Prostate gland (tissue), 2 donors: ENCODE measurements at regions not wholly inside any gene's neighbourhood (a gene's known extent, or its start where the extent isn't known, plus 50 kb on each side); places are given as distances from the start of the nearest gene placed in this dataset.

Experiments
- DNase-seq: peaks from one replicate; pipeline ENCODE4 v3.0.0-alpha.2; 2019; ENCODE audit warnings: low spot score
- H3K27ac ChIP-seq, 2 donors: fragments of 200-600 bp; sonication (generic); 2 replicates each; pipeline ENCODE4 v1.5.1; 2017 to 2019
- H3K27me3 ChIP-seq: fragments of 200-600 bp; sonication (generic); replicated peaks from 2 replicates; pipeline ENCODE4 v1.5.1; 2019; ENCODE audit not compliant: insufficient read depth
- H3K36me3 ChIP-seq, 2 donors: fragments of 200-600 bp; sonication (generic); 1 replicate in 1 of 2; 2 replicates in 1 of 2; pipeline versions ENCODE4 v1.5.1 to v1.8.1; 2017 to 2019
- H3K4me1 ChIP-seq: fragments of 200-600 bp; sonication (generic); replicated peaks from 2 replicates; pipeline ENCODE4 v1.5.1; 2019
- H3K4me3 ChIP-seq, 2 donors: fragments of 200-600 bp; sonication (generic); 2 replicates each; pipeline ENCODE4 v1.5.1; 2017 to 2019
- H3K9me3 ChIP-seq: fragments of 200-600 bp; sonication (generic); 2 replicates; pipeline ENCODE4 v1.5.1; 2017
- CTCF ChIP-seq, 4 experiments: fragments of 200-600 bp in 2 of 4; fragments of 450-650 bp in 2 of 4; sonication (generic) in 2 of 4; IDR thresholded peaks; 1 replicate in 3 of 4; 2 replicates in 1 of 4; pipeline ENCODE4 v1.5.1; 2016 to 2019; ENCODE audit warnings: antibody characterized with exemption in 4 of 4, mild to moderate bottlenecking in 2 of 4, moderate library complexity in 2 of 4
- POLR2A ChIP-seq: fragments of 450-650 bp; IDR thresholded peaks from one replicate; pipeline ENCODE4 v1.6.1; 2016; ENCODE audit warnings: antibody characterized with exemption, mild to moderate bottlenecking
- POLR2AphosphoS5 ChIP-seq: sonication (generic); formaldehyde crosslinking; IDR thresholded peaks from one replicate; pipeline ENCODE4 v1.6.1; 2017; ENCODE audit warnings: antibody characterized with exemption
- WGBS: methylation state at CpG from one replicate; pipeline ENCODE4 v1.1.5; 2018; 5-methylcytosine and 5-hydroxymethylcytosine counted together
- intact Hi-C: fragments of 100-400 bp; cut with DNase I; formaldehyde crosslinking; loops from one replicate; pipeline ENCODE4 v1.14.2; 2022

GRCh38 chr3:134742202-134742601 is 52.9 kb upstream of the EPHB1 start:
- no peak overlapping the region for H3K27ac ChIP-seq
- WGBS = 81% methylated on average over 1 of the region's 1 CpG
- TF ChIP-seq POLR2AphosphoS5 (no peak), CTCF (IDR thresholded peaks at IDR 0.05) (no peak), POLR2A (no peak)
- DNase-seq = no peak
- H3K4me1 ChIP-seq = no peaks in the 10 kb centered on the region
- no peaks in the 10 kb centered on the region for H3K36me3 ChIP-seq
- no peaks in the 10 kb centered on the region for H3K27me3 ChIP-seq
- no peaks in the 10 kb centered on the region for H3K9me3 ChIP-seq
- no peak overlapping the region for H3K4me3 ChIP-seq
- intact Hi-C loops = no loop called here

- Histone ChIP-seq H3K27me3 (no peaks in the 10 kb centered on the region), H3K4me1 (no peaks in the 10 kb centered on the region), H3K27ac (no peak overlapping the region), H3K36me3 (no peaks in the 10 kb centered on the region), H3K9me3 (no peaks in the 10 kb centered on the region), H3K4me3 (no peak overlapping the region)
- 82% methylated on average over 1 of the region's 1 CpG for WGBS
- intact Hi-C loops = no loop called here
- DNase-seq = no peak
- TF ChIP-seq CTCF (IDR thresholded peaks at IDR 0.05) (no peak), POLR2AphosphoS5 (no peak), POLR2A (no peak)
Observed at GRCh38 chr3:134743006-134743405, 52.1 kb upstream of the EPHB1 start.
